ENCODE measurements at regions not wholly inside any gene's neighbourhood (a gene's known extent, or its start where the extent isn't known, plus 50 kb on each side); places are given as distances from the start of the nearest gene placed in this dataset.

- Mint-ChIP-seq H3K27me3 (peaks cover 12% of the 10 kb centered on the region), H3K4me3 (ENCODE audit: low read depth) (no peak overlapping the region), H3K9me3 (ENCODE audit: low read depth) (peaks cover 5% of the 10 kb centered on the region), H3K4me1 (ENCODE audit: low read depth) (peaks cover 9% of the 10 kb centered on the region), H3K36me3 (ENCODE audit: insufficient read depth) (no peaks in the 10 kb centered on the region), H3K27ac (no peak overlapping the region)
- TF ChIP-seq CTCF (IDR thresholded peaks at IDR 0.05; ENCODE audit: unreplicated experiment) = no peak
- no peak for DNase-seq (ENCODE audit: low spot score, unreplicated experiment)
These were observed 327.4 kb upstream of the ZNF507 start for GRCh38 chr19:32018014-32018413.

GRCh38 chr19:32020538-32020937 lies 324.9 kb upstream of the ZNF507 start:
- no peak for DNase-seq (ENCODE audit: low spot score, unreplicated experiment)
- Mint-ChIP-seq H3K4me1 (ENCODE audit: low read depth) (peaks cover 16% of the 10 kb centered on the region), H3K27me3 (peaks cover 6% of the 10 kb centered on the region), H3K4me3 (ENCODE audit: low read depth) (no peak overlapping the region), H3K27ac (no peak overlapping the region), H3K36me3 (ENCODE audit: insufficient read depth) (no peaks in the 10 kb centered on the region), H3K9me3 (ENCODE audit: low read depth) (peaks cover 5% of the 10 kb centered on the region)
- TF ChIP-seq CTCF (IDR thresholded peaks at IDR 0.05; ENCODE audit: unreplicated experiment) = no peak

DNA sequence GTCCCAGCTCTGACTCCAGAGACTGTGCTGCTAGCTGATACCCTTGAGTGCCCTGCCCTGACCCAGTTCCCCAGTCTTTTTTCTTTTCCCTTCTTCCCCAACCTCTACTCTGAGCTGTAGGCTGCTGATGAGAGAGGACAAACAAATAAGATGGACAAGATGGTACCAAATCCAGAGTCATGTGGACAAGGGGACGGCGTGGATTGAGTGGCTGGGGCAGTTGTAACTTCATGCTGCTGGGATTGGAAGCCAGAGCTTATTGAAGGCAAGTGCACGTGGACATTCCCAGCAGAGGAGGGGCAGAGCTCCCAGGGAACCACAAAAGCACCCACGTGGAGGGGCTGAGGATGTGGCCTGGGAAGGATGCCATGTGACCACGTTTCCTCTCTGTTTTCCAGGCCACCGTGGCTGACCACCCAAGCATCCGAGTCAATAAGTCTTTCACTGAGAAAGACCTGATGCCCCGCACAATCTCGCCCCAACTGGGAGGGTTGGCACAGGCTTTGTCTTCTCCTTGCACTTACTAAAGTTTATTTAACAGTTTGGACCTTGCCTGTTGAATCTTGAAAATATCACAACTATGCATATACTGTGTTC lies 323.3 kb upstream of the ZNF507 start:
- no peaks in the 10 kb centered on the region for H3K36me3 Mint-ChIP-seq (ENCODE audit: insufficient read depth)

GRCh38 chr19:32022731-32023563 lies 322.5 kb upstream of the ZNF507 start:
- H3K4me3 Mint-ChIP-seq (ENCODE audit: low read depth) = peak overlapping the region; percentile 1

More for the DNA sequence above, 323.3 kb upstream of the ZNF507 start:
- H3K27ac Mint-ChIP-seq = peak overlapping the region; percentile 46
- peaks cover 8% of the 10 kb centered on the region for H3K27me3 Mint-ChIP-seq
- H3K9me3 Mint-ChIP-seq (ENCODE audit: low read depth) = peaks cover 12% of the 10 kb centered on the region
- H3K4me3 Mint-ChIP-seq (ENCODE audit: low read depth) = no peak overlapping the region
- no peak for DNase-seq (ENCODE audit: low spot score, unreplicated experiment)
- no peak for TF ChIP-seq CTCF (IDR thresholded peaks at IDR 0.05; ENCODE audit: unreplicated experiment)
- H3K4me1 Mint-ChIP-seq (ENCODE audit: low read depth) = peaks cover 20% of the 10 kb centered on the region

DNA sequence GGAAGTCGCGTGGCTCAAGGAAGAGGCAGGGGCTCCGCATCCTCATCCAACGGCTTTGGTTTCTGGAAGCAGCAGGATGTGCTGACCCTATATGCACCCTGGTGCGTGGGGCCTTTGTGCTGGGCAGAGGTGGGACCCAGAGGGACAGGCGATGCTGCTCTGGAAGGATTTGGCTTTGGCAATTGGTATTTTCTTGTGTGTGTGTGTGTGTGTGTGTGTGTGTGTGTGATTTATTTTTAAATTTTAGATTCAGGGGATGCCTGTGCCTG lies 321.9 kb upstream of the ZNF507 start:
- peaks cover 6% of the 10 kb centered on the region for H3K27me3 Mint-ChIP-seq
- H3K9me3 Mint-ChIP-seq (ENCODE audit: low read depth) = peaks cover 14% of the 10 kb centered on the region
- no peaks in the 10 kb centered on the region for H3K36me3 Mint-ChIP-seq (ENCODE audit: insufficient read depth)
- TF ChIP-seq CTCF (IDR thresholded peaks at IDR 0.05; ENCODE audit: unreplicated experiment) = no peak
- H3K4me3 Mint-ChIP-seq (ENCODE audit: low read depth) = no peak overlapping the region
- peaks cover 22% of the 10 kb centered on the region for H3K4me1 Mint-ChIP-seq (ENCODE audit: low read depth)
- no peak for DNase-seq (ENCODE audit: low spot score, unreplicated experiment)
- H3K27ac Mint-ChIP-seq = peak overlapping the region; percentile 93

More at GRCh38 chr19:32022731-32023563, 322.5 kb upstream of the ZNF507 start:
- H3K27me3 Mint-ChIP-seq = peaks cover 8% of the 10 kb centered on the region
- H3K27ac Mint-ChIP-seq = peak overlapping the region; percentile 93
- H3K36me3 Mint-ChIP-seq (ENCODE audit: insufficient read depth) = no peaks in the 10 kb centered on the region
- no peak for DNase-seq (ENCODE audit: low spot score, unreplicated experiment)
- H3K9me3 Mint-ChIP-seq (ENCODE audit: low read depth) = peaks cover 14% of the 10 kb centered on the region
- H3K4me1 Mint-ChIP-seq (ENCODE audit: low read depth) = peaks cover 22% of the 10 kb centered on the region
- TF ChIP-seq CTCF (IDR thresholded peaks at IDR 0.05; ENCODE audit: unreplicated experiment) = no peak
